Erythroblast (primary cell): ENCODE measurements at regions not wholly inside any gene's neighbourhood (a gene's known extent, or its start where the extent isn't known, plus 50 kb on each side); places are given as distances from the start of the nearest gene placed in this dataset.

Source experiments
- GATA1 ChIP-seq: IDR thresholded peaks from 2 replicates; pipeline ENCODE4 v1.6.1; 2011; ENCODE audit warnings: low read depth, mild to moderate bottlenecking, control low read depth, low read length, moderate library complexity
- POLR2A ChIP-seq: IDR thresholded peaks from 2 replicates; pipeline ENCODE4 v1.6.1; 2011; ENCODE audit warnings: mild to moderate bottlenecking, low read length

GRCh38 chr6:81843302-81843701 lies 90.8 kb upstream of the TENT5A start:
- no peak for TF ChIP-seq POLR2A
- TF ChIP-seq GATA1: no peak
